Prostate gland (tissue), 2 donors: ENCODE measurements at regions not wholly inside any gene's neighbourhood (a gene's known extent, or its start where the extent isn't known, plus 50 kb on each side); places are given as distances from the start of the nearest gene placed in this dataset.

ENCODE experiments used
- DNase-seq: peaks from one replicate; pipeline ENCODE4 v3.0.0-alpha.2; 2019; ENCODE audit warnings: low spot score
- H3K27ac ChIP-seq, 2 donors: fragments of 200-600 bp; sonication (generic); 2 replicates each; pipeline ENCODE4 v1.5.1; 2017 to 2019
- H3K27me3 ChIP-seq: fragments of 200-600 bp; sonication (generic); replicated peaks from 2 replicates; pipeline ENCODE4 v1.5.1; 2019; ENCODE audit not compliant: insufficient read depth
- H3K36me3 ChIP-seq, 2 donors: fragments of 200-600 bp; sonication (generic); 1 replicate in 1 of 2; 2 replicates in 1 of 2; pipeline versions ENCODE4 v1.5.1 to v1.8.1; 2017 to 2019
- H3K4me1 ChIP-seq: fragments of 200-600 bp; sonication (generic); replicated peaks from 2 replicates; pipeline ENCODE4 v1.5.1; 2019
- H3K4me3 ChIP-seq, 2 donors: fragments of 200-600 bp; sonication (generic); 2 replicates each; pipeline ENCODE4 v1.5.1; 2017 to 2019
- H3K9me3 ChIP-seq: fragments of 200-600 bp; sonication (generic); 2 replicates; pipeline ENCODE4 v1.5.1; 2017
- POLR2A ChIP-seq: fragments of 450-650 bp; IDR thresholded peaks from one replicate; pipeline ENCODE4 v1.6.1; 2016; ENCODE audit warnings: antibody characterized with exemption, mild to moderate bottlenecking
- POLR2AphosphoS5 ChIP-seq: sonication (generic); formaldehyde crosslinking; IDR thresholded peaks from one replicate; pipeline ENCODE4 v1.6.1; 2017; ENCODE audit warnings: antibody characterized with exemption
- WGBS: methylation state at CpG from one replicate; pipeline ENCODE4 v1.1.5; 2018; 5-methylcytosine and 5-hydroxymethylcytosine counted together
- intact Hi-C: fragments of 100-400 bp; cut with DNase I; formaldehyde crosslinking; loops from one replicate; pipeline ENCODE4 v1.14.2; 2022
- TF ChIP-seq, protein P1 (sequence below), 4 experiments: fragments of 200-600 bp in 2 of 4; fragments of 450-650 bp in 2 of 4; sonication (generic) in 2 of 4; IDR thresholded peaks; 1 replicate in 3 of 4; 2 replicates in 1 of 4; pipeline ENCODE4 v1.5.1; 2016 to 2019; ENCODE audit warnings: antibody characterized with exemption in 4 of 4, mild to moderate bottlenecking in 2 of 4, moderate library complexity in 2 of 4

DNA sequence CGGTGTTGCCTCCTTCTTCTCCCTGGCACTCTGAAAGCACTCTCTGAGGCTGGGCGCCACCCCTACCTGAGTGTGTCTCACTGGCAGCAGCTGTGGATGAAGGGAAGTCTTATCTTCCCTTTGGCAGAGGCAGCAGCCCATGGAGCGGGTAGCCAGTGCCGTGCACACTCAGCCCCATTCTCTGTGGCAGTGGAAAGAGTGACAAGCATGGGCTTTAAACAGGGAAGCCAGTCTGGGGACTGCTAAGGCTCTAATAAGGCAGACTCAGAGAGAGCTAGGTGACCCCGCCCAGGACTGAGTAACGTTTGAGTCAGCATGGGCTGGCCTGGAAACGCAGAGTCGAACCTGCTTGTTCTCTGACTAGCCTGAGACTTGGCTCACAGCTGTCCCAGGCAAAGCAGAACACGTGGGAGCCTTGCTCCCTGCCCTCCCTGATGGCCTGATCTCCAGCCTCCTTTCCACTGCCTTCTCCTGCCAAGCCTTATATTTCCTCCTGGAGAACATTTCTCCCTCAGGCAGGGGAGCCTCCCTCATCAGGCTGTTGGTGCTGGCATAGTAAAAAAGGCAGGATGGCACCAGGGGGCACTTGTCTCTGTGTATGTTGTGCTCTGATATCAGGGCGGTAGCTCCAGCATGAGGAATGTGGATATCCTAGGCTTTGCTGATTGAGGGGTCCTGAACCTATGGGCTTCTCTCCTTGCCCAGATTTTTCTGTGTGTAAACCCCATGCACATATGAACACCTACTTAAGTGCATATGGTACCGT, 93.9 kb upstream of the LGALSL start:
- intact Hi-C loops: no loop called here
- Histone ChIP-seq H3K4me1 (no peaks in the 10 kb centered on the region), H3K27me3 (no peaks in the 10 kb centered on the region), H3K27ac (no peak overlapping the region), H3K4me3 (no peak overlapping the region), H3K36me3 (no peaks in the 10 kb centered on the region), H3K9me3 (no peaks in the 10 kb centered on the region)
- WGBS: 39% methylated on average over 11 of the region's 11 CpGs
- DNase-seq: peak; percentile 78
- TF ChIP-seq, protein P1, sequence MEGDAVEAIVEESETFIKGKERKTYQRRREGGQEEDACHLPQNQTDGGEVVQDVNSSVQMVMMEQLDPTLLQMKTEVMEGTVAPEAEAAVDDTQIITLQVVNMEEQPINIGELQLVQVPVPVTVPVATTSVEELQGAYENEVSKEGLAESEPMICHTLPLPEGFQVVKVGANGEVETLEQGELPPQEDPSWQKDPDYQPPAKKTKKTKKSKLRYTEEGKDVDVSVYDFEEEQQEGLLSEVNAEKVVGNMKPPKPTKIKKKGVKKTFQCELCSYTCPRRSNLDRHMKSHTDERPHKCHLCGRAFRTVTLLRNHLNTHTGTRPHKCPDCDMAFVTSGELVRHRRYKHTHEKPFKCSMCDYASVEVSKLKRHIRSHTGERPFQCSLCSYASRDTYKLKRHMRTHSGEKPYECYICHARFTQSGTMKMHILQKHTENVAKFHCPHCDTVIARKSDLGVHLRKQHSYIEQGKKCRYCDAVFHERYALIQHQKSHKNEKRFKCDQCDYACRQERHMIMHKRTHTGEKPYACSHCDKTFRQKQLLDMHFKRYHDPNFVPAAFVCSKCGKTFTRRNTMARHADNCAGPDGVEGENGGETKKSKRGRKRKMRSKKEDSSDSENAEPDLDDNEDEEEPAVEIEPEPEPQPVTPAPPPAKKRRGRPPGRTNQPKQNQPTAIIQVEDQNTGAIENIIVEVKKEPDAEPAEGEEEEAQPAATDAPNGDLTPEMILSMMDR (IDR thresholded peaks at IDR 0.05): no peak
- TF ChIP-seq POLR2AphosphoS5 (peak; percentile 62), POLR2A (peak; percentile 37)

DNA sequence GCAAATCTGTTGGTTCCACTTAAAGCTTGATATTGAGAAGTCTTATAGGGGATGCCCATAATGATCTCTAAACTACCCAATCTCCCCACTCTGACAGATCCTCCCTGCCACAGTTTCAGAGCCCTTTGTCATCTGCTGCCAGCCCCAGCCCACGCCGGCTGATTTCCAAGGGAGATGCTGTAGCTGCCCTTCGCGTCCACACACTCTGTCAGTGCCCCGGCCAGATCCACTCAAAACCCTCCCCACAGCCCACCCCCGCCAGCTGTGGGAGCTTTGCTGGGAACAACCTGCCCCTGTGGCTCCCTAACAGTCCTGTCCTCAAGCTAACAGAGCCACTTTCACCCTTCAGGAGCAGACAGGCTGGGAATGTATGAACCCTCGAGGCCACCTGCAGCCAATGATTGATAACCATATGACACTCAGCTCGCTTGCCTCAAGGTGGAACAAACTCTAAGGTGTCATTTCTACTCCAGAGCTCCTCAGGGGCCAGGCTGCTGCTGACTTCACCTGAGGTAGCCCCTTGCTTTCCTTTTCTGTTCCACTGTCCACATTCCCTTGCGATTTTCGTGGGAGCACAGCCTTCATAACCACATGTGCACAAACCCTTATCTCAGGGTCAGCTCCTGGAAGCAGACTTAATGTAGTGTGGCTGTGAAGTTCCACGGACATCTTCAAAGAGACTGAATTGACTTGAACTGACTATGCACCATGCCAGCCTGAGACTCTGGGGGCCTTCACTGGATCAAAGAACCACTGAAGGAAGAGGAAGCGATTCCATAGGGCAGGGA, 92.6 kb upstream of the LGALSL start:
- TF ChIP-seq, protein P1 (IDR thresholded peaks at IDR 0.05): no peak
- no peak for TF ChIP-seq POLR2AphosphoS5
- TF ChIP-seq POLR2A: no peak
- Histone ChIP-seq H3K4me1 (no peaks in the 10 kb centered on the region), H3K4me3 (no peak overlapping the region), H3K27ac (no peak overlapping the region), H3K36me3 (no peaks in the 10 kb centered on the region), H3K27me3 (no peaks in the 10 kb centered on the region), H3K9me3 (no peaks in the 10 kb centered on the region)
- intact Hi-C loops: no loop called here
- DNase-seq: no peak
- 85% methylated on average over 12 of the region's 12 CpGs for WGBS

DNA sequence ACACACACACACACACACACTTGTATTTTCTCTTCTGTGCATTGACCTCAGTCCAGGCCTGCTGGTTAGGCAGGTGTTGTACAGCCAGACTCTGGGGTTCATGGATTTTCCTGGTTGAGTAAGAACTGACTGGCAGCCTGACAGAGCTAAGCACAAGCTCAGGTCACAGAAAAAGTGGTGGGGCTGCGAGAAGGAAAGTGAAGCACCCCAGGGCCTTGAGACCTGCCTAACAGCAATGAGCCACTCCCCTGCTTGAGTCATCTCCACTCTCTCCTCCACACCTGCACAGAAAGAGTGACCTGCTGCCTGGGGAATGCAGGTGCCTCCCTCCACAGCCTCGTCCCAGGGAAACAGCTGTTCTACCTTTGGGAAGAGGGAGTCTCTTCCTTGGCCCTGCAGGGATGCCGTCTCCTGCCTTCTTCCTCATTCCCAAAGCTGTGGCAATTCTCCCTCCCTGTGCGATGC, 91.4 kb upstream of the LGALSL start:
- Histone ChIP-seq H3K4me1 (no peaks in the 10 kb centered on the region), H3K27me3 (no peaks in the 10 kb centered on the region), H3K27ac (no peak overlapping the region), H3K4me3 (no peak overlapping the region), H3K36me3 (no peaks in the 10 kb centered on the region), H3K9me3 (no peaks in the 10 kb centered on the region)
- 84% methylated on average over 4 of the region's 4 CpGs for WGBS
- DNase-seq: no peak
- intact Hi-C loops: no loop called here
- TF ChIP-seq, protein P1 (IDR thresholded peaks at IDR 0.05): no peak
- no peak for TF ChIP-seq POLR2A
- TF ChIP-seq POLR2AphosphoS5: no peak

DNA sequence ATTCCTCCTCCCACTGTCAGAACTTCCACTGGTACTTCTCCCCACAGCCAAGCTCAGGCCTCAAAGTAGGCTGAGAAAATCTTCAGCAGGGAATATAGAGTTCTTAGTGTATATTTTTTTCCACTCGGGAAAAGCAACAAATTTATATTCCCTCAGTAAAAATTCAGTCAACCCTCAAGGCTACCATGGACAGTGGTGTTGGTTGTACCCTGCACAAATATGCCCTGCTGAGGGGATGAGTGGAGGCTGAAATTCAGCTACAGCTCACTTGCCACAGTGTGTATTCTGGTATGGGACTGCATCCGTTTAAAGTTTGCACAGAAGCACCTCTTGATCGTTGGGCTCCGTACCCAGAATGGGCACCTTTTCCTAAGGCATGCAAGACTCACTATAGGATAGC, 90.8 kb upstream of the LGALSL start:
- Histone ChIP-seq H3K27me3 (no peaks in the 10 kb centered on the region), H3K36me3 (no peaks in the 10 kb centered on the region), H3K4me1 (no peaks in the 10 kb centered on the region), H3K27ac (no peak overlapping the region), H3K9me3 (no peaks in the 10 kb centered on the region), H3K4me3 (no peak overlapping the region)
- intact Hi-C loops: no loop called here
- no peak for DNase-seq
- 88% methylated on average over 4 of the region's 4 CpGs for WGBS
- no peak for TF ChIP-seq POLR2A
- no peak for TF ChIP-seq POLR2AphosphoS5
- TF ChIP-seq, protein P1 (IDR thresholded peaks at IDR 0.05): no peak
